ENCODE measurements at regions not wholly inside any gene's neighbourhood (a gene's known extent, or its start where the extent isn't known, plus 50 kb on each side); places are given as distances from the start of the nearest gene placed in this dataset.

DNA sequence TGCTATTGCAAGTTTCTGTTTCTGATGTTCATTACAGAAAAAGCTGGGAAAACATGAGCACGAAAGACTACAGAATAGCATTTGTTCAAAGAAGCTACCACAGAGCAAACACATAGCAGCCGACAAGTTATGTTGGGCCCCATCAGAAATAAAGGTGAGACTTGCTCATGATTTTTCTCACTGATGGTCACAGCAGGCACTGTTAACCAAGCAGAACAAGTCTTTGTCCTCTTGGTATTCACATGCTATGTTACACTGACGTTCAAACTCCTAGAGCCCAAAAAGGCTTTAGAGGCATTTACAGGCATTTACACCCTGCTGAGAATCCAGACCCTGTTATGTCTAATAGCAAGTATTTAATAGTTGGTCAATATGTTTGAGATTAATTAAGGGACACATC, 235.0 kb upstream of the HNMT start:
- no peak for DNase-seq

GRCh38 chr2:137737559-137737958, 226.7 kb upstream of the HNMT start:
- DNase-seq = no peak

DNA sequence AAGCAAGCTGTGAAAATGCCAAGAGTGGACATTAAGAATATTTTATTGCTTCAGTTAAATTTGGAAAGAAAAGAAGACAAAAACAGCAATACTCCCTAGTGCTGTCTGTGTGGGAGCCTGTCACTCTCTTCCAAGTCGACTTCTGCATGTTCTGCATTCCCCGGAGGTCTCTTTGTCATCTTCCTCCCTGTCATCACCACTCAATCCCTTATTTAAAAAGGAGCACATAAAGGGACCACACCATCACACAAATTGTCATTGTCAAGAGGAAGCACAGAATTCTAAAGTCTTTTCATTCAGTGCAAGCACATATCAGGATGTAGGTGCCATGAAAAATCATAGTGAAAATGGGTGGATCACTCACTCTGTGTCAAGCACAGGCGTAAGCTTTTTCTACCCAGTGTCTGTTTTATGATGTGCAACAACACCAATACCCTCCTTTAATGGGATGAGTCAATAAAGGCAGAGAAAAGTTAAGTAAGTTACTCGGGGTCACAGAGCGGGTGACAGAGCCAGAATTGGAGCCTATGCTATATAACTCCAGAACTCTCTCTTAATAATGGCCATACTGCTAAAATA, 222.4 kb upstream of the HNMT start:
- DNase-seq = no peak

DNA sequence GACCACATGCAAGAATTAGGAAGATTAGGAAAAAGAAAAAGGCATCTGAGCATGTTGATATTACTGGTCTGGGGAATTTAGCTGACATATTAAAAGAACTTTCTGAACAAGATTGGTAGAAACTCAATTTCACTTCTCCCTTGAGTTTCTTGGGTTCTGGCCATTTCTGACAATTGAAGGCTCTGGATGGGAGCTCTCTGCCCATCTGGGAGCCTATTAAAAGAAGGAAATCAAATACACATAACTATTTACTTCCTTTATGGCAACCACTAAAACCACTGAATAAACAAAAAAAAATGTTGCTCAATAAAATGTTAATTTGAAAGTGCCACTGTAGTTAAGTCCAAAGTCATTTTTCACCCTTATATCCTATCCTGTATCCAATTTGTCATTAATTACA, 216.8 kb upstream of the HNMT start:
- no peak for DNase-seq

- DNase-seq = no peak
Measured at GRCh38 chr2:137748533-137748932, 215.7 kb upstream of the HNMT start.

DNA sequence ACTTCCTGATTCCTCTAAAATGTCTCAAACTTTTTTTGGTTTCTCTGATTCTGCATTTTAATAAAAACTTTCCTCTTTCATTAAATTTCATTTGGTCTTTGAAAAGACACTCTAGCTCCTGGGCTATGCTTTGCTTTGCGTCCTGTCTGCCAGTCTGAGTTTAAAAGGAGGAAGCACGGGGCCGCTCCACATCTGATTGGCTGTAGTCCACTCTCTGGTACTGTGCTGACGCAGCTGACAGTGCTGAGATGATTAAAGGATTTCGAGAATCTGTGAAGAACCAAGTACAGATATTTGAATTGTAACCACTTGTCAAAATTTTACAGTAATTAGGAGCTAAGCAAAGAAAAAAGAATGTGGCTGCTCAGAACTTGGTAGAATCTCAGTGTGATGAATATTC, 199.6 kb upstream of the HNMT start:
- no peak for DNase-seq

DNA sequence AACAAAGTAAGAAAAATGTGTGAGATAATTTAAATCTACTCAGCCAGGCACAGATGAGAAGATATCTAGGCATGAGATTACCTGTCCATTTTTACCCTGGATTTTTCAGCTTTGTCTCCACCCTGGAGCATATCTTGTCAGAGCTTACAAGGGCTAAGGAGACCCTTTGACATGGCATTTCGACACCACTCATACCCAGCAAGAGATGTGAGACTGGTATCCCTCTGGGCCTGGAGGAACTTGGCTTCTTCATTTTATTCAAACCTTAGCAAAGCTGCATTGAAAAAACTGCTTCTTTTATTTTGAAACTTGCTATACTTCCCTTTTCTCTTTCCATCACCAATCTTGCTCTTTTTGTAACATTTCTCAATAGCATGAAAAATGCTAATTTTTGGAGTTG, 194.9 kb upstream of the HNMT start:
- no peak for DNase-seq

GRCh38 chr2:137770166-137770565, 194.1 kb upstream of the HNMT start:
- DNase-seq = peak; percentile 63

- no peak for DNase-seq
Measured at GRCh38 chr2:137771064-137771463, 193.2 kb upstream of the HNMT start.

- no peak for DNase-seq
Measured at GRCh38 chr2:137772451-137772850, 191.8 kb upstream of the HNMT start.

GRCh38 chr2:137775529-137775928, 188.7 kb upstream of the HNMT start:
- DNase-seq = no peak

DNA sequence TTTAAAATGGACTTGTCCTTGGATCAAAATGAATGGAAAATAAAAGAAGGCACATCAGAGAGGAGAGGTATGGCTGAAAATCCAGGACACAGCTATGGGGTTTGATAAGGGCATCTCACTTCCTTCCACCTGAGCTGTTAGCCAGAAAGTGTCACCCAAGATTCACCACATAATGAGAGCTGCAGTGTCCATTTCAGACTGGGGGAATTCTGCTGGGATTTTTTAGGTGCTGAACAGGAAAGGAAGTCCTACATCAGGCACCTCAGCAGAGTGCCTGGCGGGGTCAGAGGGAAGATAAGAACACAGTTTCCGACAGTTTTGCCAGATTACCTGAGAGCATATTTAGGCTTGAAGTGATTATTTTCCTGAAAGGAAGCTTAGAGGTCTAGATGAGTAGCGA, 187.6 kb upstream of the HNMT start:
- no peak for DNase-seq

DNA sequence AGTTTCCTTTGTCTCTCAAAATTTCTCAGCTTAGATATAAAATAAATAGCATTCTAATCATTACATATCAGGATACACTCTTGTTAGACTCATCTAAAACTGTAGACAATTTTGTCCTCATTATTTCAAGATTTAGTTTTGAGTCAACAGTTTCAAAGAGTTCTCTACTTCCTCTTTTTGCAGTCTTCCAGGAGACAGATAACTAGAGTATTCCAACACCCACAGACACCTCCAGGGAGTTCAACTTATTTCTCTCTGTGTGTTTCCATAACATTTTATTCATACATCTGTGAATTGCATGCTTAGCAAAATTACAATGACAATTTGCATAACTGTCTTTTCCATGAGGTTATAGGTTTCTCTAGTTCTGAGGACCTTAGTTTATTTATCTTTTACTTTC, 166.6 kb upstream of the HNMT start:
- DNase-seq = no peak

GRCh38 chr2:137799600-137799999, 164.7 kb upstream of the HNMT start:
- no peak for DNase-seq

- no peak for DNase-seq
Measured at GRCh38 chr2:137800386-137800785, 163.9 kb upstream of the HNMT start.

- no peak for DNase-seq
Measured at GRCh38 chr2:137801228-137801627, 163.0 kb upstream of the HNMT start.

DNA sequence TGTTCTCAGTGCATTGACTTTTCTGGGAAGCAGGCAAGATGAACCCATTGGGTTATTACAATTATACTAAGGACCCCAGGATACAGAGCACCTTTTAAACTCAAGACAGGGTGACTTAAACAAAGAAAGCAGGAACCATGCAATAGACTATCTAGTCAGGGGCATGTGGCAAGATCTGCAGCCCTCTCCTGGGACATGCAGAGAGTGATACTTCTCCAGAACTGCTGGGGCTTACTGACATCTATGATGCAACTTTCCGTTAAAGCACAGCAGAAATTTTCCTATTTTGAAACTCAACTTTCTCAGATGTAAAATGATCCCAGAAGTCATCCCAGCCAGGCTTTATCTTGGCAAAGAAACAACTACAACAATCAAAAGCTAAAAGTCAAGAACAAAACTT, 162.2 kb upstream of the HNMT start:
- no peak for DNase-seq

DNA sequence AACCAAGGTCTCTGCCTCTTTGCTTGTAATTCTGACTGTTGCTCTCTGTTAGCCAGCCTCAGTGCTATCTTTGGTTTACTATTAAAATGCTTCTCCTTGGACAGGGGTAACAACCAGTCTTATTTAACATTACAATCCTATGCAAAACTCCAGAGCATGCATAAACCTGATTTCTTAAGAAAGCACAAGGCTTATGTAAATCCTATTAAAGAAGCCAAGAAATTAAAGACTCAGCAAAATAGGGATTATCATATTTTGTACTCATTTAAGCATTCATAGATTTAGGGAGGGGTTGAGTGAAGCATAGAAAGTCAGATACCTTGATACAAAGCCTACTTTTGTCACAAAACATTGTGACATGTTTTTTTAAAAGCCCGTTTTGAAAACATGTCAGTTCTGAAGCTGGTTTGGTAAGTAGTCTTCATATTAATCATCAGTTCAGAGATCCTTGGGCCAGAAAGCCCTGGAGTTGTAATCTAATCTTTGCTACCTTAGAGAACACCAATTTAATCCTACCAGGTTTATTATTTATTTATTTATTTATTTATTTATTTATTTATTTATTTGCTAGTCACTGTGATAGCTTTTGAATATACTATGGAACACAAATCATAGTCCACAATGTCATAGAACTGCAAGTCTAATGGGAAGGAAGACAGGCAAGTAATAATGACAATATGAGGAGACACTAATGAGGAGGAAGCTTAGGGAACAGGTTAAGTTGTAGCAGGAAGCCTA, 158.0 kb upstream of the HNMT start:
- DNase-seq = no peak

GRCh38 chr2:137809252-137809651, 155.0 kb upstream of the HNMT start:
- DNase-seq = no peak

- DNase-seq = no peak
Measured at GRCh38 chr2:137809837-137810236, 154.4 kb upstream of the HNMT start.

GRCh38 chr2:137812517-137812916, 151.8 kb upstream of the HNMT start:
- DNase-seq = no peak

- peak; percentile 73 for DNase-seq
Measured at GRCh38 chr2:137813176-137813575, 151.1 kb upstream of the HNMT start.

GRCh38 chr2:137817058-137817457, 147.2 kb upstream of the HNMT start:
- no peak for DNase-seq

- no peak for DNase-seq
Measured at GRCh38 chr2:137823196-137823595, 141.1 kb upstream of the HNMT start.

- DNase-seq = no peak
Measured at GRCh38 chr2:137824501-137824900, 139.8 kb upstream of the HNMT start.
